Activated naive CD4-positive, alpha-beta T cell treated with anti-CD3 and anti-CD28 coated beads, Interleukin-2, amount 50 U/mL, for 24 hours (primary cell): ENCODE measurements at regions not wholly inside any gene's neighbourhood (a gene's known extent, or its start where the extent isn't known, plus 50 kb on each side); places are given as distances from the start of the nearest gene placed in this dataset.
"Not testable (repeated sequence)": the region's sequence is repeated elsewhere in the genome, so short reads cannot be mapped to it uniquely, and the experiment has no call there.

ENCODE experiments used
- H3K27ac Mint-ChIP-seq: one replicate; pipeline ENCODE4 v1.8.0; 2021; ENCODE audit warnings: mild to moderate bottlenecking, mixed read lengths
- H3K27me3 Mint-ChIP-seq: one replicate; pipeline ENCODE4 v1.8.0; 2021; ENCODE audit warnings: mixed read lengths
- H3K36me3 Mint-ChIP-seq: one replicate; pipeline ENCODE4 v1.8.0; 2021; ENCODE audit warnings: mixed read lengths
- H3K4me1 Mint-ChIP-seq: one replicate; pipeline ENCODE4 v1.8.0; 2021; ENCODE audit warnings: mixed read lengths
- H3K4me3 Mint-ChIP-seq: one replicate; pipeline ENCODE4 v1.8.0; 2021; ENCODE audit warnings: mild to moderate bottlenecking, mixed read lengths
- H3K9me3 Mint-ChIP-seq: one replicate; pipeline ENCODE4 v1.8.0; 2021; ENCODE audit warnings: mixed read lengths

- H3K9me3 Mint-ChIP-seq = peaks cover 13% of the 10 kb centered on the region
- peaks cover 1% of the 10 kb centered on the region for H3K27me3 Mint-ChIP-seq
- no peak overlapping the region for H3K27ac Mint-ChIP-seq
- no peaks in the 10 kb centered on the region for H3K36me3 Mint-ChIP-seq
- no peak overlapping the region for H3K4me3 Mint-ChIP-seq
- H3K4me1 Mint-ChIP-seq = no peaks in the 10 kb centered on the region
Observed at GRCh38 chr9:1535599-1535998, 479.5 kb upstream of the SMARCA2 start.

GRCh38 chr9:1536522-1537170 lies 478.5 kb upstream of the SMARCA2 start:
- H3K4me1 Mint-ChIP-seq = no peaks in the 10 kb centered on the region
- no peak overlapping the region for H3K4me3 Mint-ChIP-seq
- H3K36me3 Mint-ChIP-seq = no peaks in the 10 kb centered on the region
- H3K9me3 Mint-ChIP-seq = peaks cover 13% of the 10 kb centered on the region
- no peak overlapping the region for H3K27ac Mint-ChIP-seq
- H3K27me3 Mint-ChIP-seq = peaks cover 1% of the 10 kb centered on the region

- H3K9me3 Mint-ChIP-seq = peaks cover 13% of the 10 kb centered on the region
Observed at GRCh38 chr9:1538301-1538700, 476.8 kb upstream of the SMARCA2 start.

GRCh38 chr9:1539216-1539615 lies 475.9 kb upstream of the SMARCA2 start:
- Mint-ChIP-seq H3K9me3 (peaks cover 13% of the 10 kb centered on the region), H3K27me3 (peaks cover 1% of the 10 kb centered on the region), H3K4me3 (no peak overlapping the region), H3K36me3 (no peaks in the 10 kb centered on the region), H3K4me1 (no peaks in the 10 kb centered on the region), H3K27ac (no peak overlapping the region)

More at GRCh38 chr9:1538301-1538700, 476.8 kb upstream of the SMARCA2 start:
- no peak overlapping the region for H3K4me3 Mint-ChIP-seq
- no peak overlapping the region for H3K27ac Mint-ChIP-seq
- H3K4me1 Mint-ChIP-seq = no peaks in the 10 kb centered on the region
- H3K27me3 Mint-ChIP-seq = peaks cover 1% of the 10 kb centered on the region
- no peaks in the 10 kb centered on the region for H3K36me3 Mint-ChIP-seq

- H3K4me1 Mint-ChIP-seq = no peaks in the 10 kb centered on the region
- H3K36me3 Mint-ChIP-seq = no peaks in the 10 kb centered on the region
- H3K27ac Mint-ChIP-seq = no peak overlapping the region
- peaks cover 1% of the 10 kb centered on the region for H3K27me3 Mint-ChIP-seq
- peaks cover 1% of the 10 kb centered on the region for H3K9me3 Mint-ChIP-seq
- H3K4me3 Mint-ChIP-seq = no peak overlapping the region
Observed at GRCh38 chr9:1550636-1551035, 464.5 kb upstream of the SMARCA2 start.

GRCh38 chr9:1554081-1555035 lies 460.8 kb upstream of the SMARCA2 start:
- Mint-ChIP-seq H3K27ac (no peak overlapping the region), H3K9me3 (peaks cover 8% of the 10 kb centered on the region), H3K4me1 (no peaks in the 10 kb centered on the region), H3K27me3 (peaks cover 7% of the 10 kb centered on the region), H3K4me3 (no peak overlapping the region), H3K36me3 (no peaks in the 10 kb centered on the region)

- H3K4me1 Mint-ChIP-seq, H3K27ac Mint-ChIP-seq, H3K27me3 Mint-ChIP-seq, H3K4me3 Mint-ChIP-seq, H3K36me3 Mint-ChIP-seq: not testable (repeated sequence)
- peaks cover 14% of the 10 kb centered on the region for H3K9me3 Mint-ChIP-seq
Observed at GRCh38 chr9:1558666-1559065, 456.5 kb upstream of the SMARCA2 start.

GRCh38 chr9:1575939-1576338 lies 439.2 kb upstream of the SMARCA2 start:
- no peak overlapping the region for H3K4me3 Mint-ChIP-seq
- no peaks in the 10 kb centered on the region for H3K4me1 Mint-ChIP-seq
- H3K27me3 Mint-ChIP-seq = peaks cover 4% of the 10 kb centered on the region
- peaks cover 5% of the 10 kb centered on the region for H3K9me3 Mint-ChIP-seq
- H3K36me3 Mint-ChIP-seq = no peaks in the 10 kb centered on the region
- H3K27ac Mint-ChIP-seq = no peak overlapping the region

GRCh38 chr9:1580215-1580614 lies 434.9 kb upstream of the SMARCA2 start:
- H3K4me1 Mint-ChIP-seq = no peaks in the 10 kb centered on the region
- H3K9me3 Mint-ChIP-seq = peaks cover 1% of the 10 kb centered on the region
- no peak overlapping the region for H3K27ac Mint-ChIP-seq
- H3K36me3 Mint-ChIP-seq = no peaks in the 10 kb centered on the region
- no peak overlapping the region for H3K4me3 Mint-ChIP-seq
- H3K27me3 Mint-ChIP-seq = peaks cover 1% of the 10 kb centered on the region

GRCh38 chr9:1581926-1582325 lies 433.2 kb upstream of the SMARCA2 start:
- Mint-ChIP-seq H3K27ac (no peak overlapping the region), H3K9me3 (no peaks in the 10 kb centered on the region), H3K4me1 (no peaks in the 10 kb centered on the region), H3K4me3 (no peak overlapping the region), H3K36me3 (no peaks in the 10 kb centered on the region), H3K27me3 (no peaks in the 10 kb centered on the region)

GRCh38 chr9:1591310-1591709 lies 423.8 kb upstream of the SMARCA2 start:
- no peaks in the 10 kb centered on the region for H3K36me3 Mint-ChIP-seq
- no peak overlapping the region for H3K4me3 Mint-ChIP-seq
- no peaks in the 10 kb centered on the region for H3K4me1 Mint-ChIP-seq
- peaks cover 11% of the 10 kb centered on the region for H3K9me3 Mint-ChIP-seq
- H3K27ac Mint-ChIP-seq = no peak overlapping the region
- H3K27me3 Mint-ChIP-seq = peaks cover 5% of the 10 kb centered on the region

- Mint-ChIP-seq H3K4me3 (no peak overlapping the region), H3K36me3 (no peaks in the 10 kb centered on the region), H3K27ac (no peak overlapping the region), H3K27me3 (peaks cover 7% of the 10 kb centered on the region), H3K4me1 (no peaks in the 10 kb centered on the region), H3K9me3 (no peaks in the 10 kb centered on the region)
Observed at GRCh38 chr9:1598270-1598669, 416.9 kb upstream of the SMARCA2 start.

GRCh38 chr9:1599961-1600360 lies 415.2 kb upstream of the SMARCA2 start:
- no peak overlapping the region for H3K27ac Mint-ChIP-seq
- H3K4me1 Mint-ChIP-seq = no peaks in the 10 kb centered on the region
- H3K4me3 Mint-ChIP-seq = no peak overlapping the region
- H3K36me3 Mint-ChIP-seq = no peaks in the 10 kb centered on the region
- no peaks in the 10 kb centered on the region for H3K9me3 Mint-ChIP-seq
- peaks cover 7% of the 10 kb centered on the region for H3K27me3 Mint-ChIP-seq

GRCh38 chr9:1604942-1605560 lies 410.1 kb upstream of the SMARCA2 start:
- Mint-ChIP-seq H3K36me3 (no peaks in the 10 kb centered on the region), H3K27me3 (peaks cover 4% of the 10 kb centered on the region), H3K27ac (no peak overlapping the region), H3K4me3 (no peak overlapping the region), H3K4me1 (no peaks in the 10 kb centered on the region), H3K9me3 (no peaks in the 10 kb centered on the region)

- H3K4me1 Mint-ChIP-seq = no peaks in the 10 kb centered on the region
- H3K9me3 Mint-ChIP-seq = no peaks in the 10 kb centered on the region
- peaks cover 9% of the 10 kb centered on the region for H3K27me3 Mint-ChIP-seq
- no peak overlapping the region for H3K27ac Mint-ChIP-seq
- H3K36me3 Mint-ChIP-seq = no peaks in the 10 kb centered on the region
- H3K4me3 Mint-ChIP-seq = no peak overlapping the region
Observed at GRCh38 chr9:1606253-1606652, 408.9 kb upstream of the SMARCA2 start.

- H3K4me1 Mint-ChIP-seq = no peaks in the 10 kb centered on the region
- no peak overlapping the region for H3K4me3 Mint-ChIP-seq
- H3K27me3 Mint-ChIP-seq = peaks cover 11% of the 10 kb centered on the region
- H3K27ac Mint-ChIP-seq = no peak overlapping the region
- H3K9me3 Mint-ChIP-seq = peaks cover 9% of the 10 kb centered on the region
- H3K36me3 Mint-ChIP-seq = no peaks in the 10 kb centered on the region
Observed at GRCh38 chr9:1612886-1613285, 402.3 kb upstream of the SMARCA2 start.
